ENCODE measurements at regions not wholly inside any gene's neighbourhood (a gene's known extent, or its start where the extent isn't known, plus 50 kb on each side); places are given as distances from the start of the nearest gene placed in this dataset.

GRCh38 chr16:63907251-63907650, 1214.6 kb downstream of the CDH11 start:
- H3K4ac ChIP-seq (ENCODE audit: low read depth, low read length), result no peak overlapping the region
- no peaks in the 10 kb centered on the region for H3K27me3 ChIP-seq (ENCODE audit: insufficient read depth, low read length)
- H2BK120ac ChIP-seq (ENCODE audit: low read depth, low read length, poor library complexity, severe bottlenecking), result no peak overlapping the region
- H3K23ac ChIP-seq (ENCODE audit: insufficient read length, low read depth, low read length), result no peak overlapping the region
- H2AFZ ChIP-seq (ENCODE audit: low read length), result no peak overlapping the region
- Mint-ChIP-seq H3K27me3 (ENCODE audit: low read depth) (no peaks in the 10 kb centered on the region), H3K27ac (no peak overlapping the region), H3K4me1 (no peaks in the 10 kb centered on the region), H3K36me3 (ENCODE audit: insufficient read depth in 1 of 3, low read depth in 3 of 3) (no peaks in the 10 kb centered on the region), H3K9me3 (no peaks in the 10 kb centered on the region; a peak in 1 of 5 replicates), H3K4me3 (no peak overlapping the region)
- no peaks in the 10 kb centered on the region for H3K79me1 ChIP-seq (ENCODE audit: insufficient read depth, low read depth, low read length, poor library complexity, severe bottlenecking)
- no peak for TF ChIP-seq CTCF (conservative IDR thresholded peaks at IDR 0.05)
- H3K79me2 ChIP-seq (ENCODE audit: insufficient read depth, low read length), result no peaks in the 10 kb centered on the region
- no peak for DNase-seq
- no CpG with 5 or more reads among the region's 2 CpGs for WGBS (ENCODE audit: extremely low coverage, insufficient read length, low lambda C conversion rate)
- H3K4me1 ChIP-seq (ENCODE audit: insufficient read depth, low read length), result no peaks in the 10 kb centered on the region
- H2BK12ac ChIP-seq (ENCODE audit: insufficient read length, low read depth, low read length), result no peak overlapping the region
- H4K20me1 ChIP-seq (ENCODE audit: control insufficient read depth, insufficient read depth, insufficient read length), result no peaks in the 10 kb centered on the region
- no peak overlapping the region for H3T11ph ChIP-seq (ENCODE audit: low read length)
- H3K9me3 ChIP-seq (ENCODE audit: control insufficient read depth, low read depth, low read length), result no peaks in the 10 kb centered on the region
- no peak overlapping the region for H2AK5ac ChIP-seq (ENCODE audit: insufficient read length, low read length)
- no peak overlapping the region for H3K4me2 ChIP-seq (ENCODE audit: insufficient read depth, insufficient read length, low read length)
- H3K18ac ChIP-seq (ENCODE audit: insufficient read length, low read depth, low read length), result no peak overlapping the region
- no peak overlapping the region for H4K91ac ChIP-seq (ENCODE audit: insufficient read length, low read depth, low read length)
- no peak overlapping the region for H4K8ac ChIP-seq (replicated peaks; ENCODE audit: insufficient read length, low read depth, low read length)
- no peak overlapping the region for H3K9ac ChIP-seq (ENCODE audit: extremely low read depth, insufficient read length, low read length)
- no peak overlapping the region for H3K27ac ChIP-seq (ENCODE audit: insufficient read length, low read depth, low read length)
- no peak overlapping the region for H4K5ac ChIP-seq (ENCODE audit: insufficient read length, low read depth, low read length)
- H3K14ac ChIP-seq (ENCODE audit: insufficient read depth, low read length), result no peak overlapping the region
- H3K56ac ChIP-seq (ENCODE audit: insufficient read length, low read depth, low read length), result no peak overlapping the region
- no peak overlapping the region for H2BK20ac ChIP-seq (ENCODE audit: low read depth, low read length, poor library complexity, severe bottlenecking)
- H2BK5ac ChIP-seq (ENCODE audit: insufficient read length, low read length), result no peak overlapping the region
- H3K23me2 ChIP-seq (ENCODE audit: insufficient read length, low read depth, low read length, poor library complexity, severe bottlenecking), result no peaks in the 10 kb centered on the region
- H2BK15ac ChIP-seq (ENCODE audit: low read depth, low read length), result no peak overlapping the region

Data from H9 (cell line).